Fibroblast of villous mesenchyme (primary cell): ENCODE measurements at regions not wholly inside any gene's neighbourhood (a gene's known extent, or its start where the extent isn't known, plus 50 kb on each side); places are given as distances from the start of the nearest gene placed in this dataset.
A peak's percentile ranks its signal among the peaks of the same experiment; 100 is the strongest.
"Not testable (repeated sequence)": the region's sequence is repeated elsewhere in the genome, so short reads cannot be mapped to it uniquely, and the experiment has no call there.

Experiments
- DNase-seq: peaks from one replicate; pipeline ENCODE4 v3.0.0-alpha.2; 2010; ENCODE audit warnings: low read depth
- H3K4me3 ChIP-seq: 2 replicates; pipeline ENCODE4 v1.5.1; 2011; ENCODE audit warnings: low read depth, mild to moderate bottlenecking, low read length
- TF ChIP-seq, protein P1 (sequence below): IDR thresholded peaks from 2 replicates; pipeline ENCODE4 v1.5.1; 2012; ENCODE audit warnings: low read depth, mild to moderate bottlenecking, low read length; ENCODE audit not compliant: insufficient read depth

- no peak for DNase-seq
- TF ChIP-seq, protein P1, sequence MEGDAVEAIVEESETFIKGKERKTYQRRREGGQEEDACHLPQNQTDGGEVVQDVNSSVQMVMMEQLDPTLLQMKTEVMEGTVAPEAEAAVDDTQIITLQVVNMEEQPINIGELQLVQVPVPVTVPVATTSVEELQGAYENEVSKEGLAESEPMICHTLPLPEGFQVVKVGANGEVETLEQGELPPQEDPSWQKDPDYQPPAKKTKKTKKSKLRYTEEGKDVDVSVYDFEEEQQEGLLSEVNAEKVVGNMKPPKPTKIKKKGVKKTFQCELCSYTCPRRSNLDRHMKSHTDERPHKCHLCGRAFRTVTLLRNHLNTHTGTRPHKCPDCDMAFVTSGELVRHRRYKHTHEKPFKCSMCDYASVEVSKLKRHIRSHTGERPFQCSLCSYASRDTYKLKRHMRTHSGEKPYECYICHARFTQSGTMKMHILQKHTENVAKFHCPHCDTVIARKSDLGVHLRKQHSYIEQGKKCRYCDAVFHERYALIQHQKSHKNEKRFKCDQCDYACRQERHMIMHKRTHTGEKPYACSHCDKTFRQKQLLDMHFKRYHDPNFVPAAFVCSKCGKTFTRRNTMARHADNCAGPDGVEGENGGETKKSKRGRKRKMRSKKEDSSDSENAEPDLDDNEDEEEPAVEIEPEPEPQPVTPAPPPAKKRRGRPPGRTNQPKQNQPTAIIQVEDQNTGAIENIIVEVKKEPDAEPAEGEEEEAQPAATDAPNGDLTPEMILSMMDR, result no peak
- H3K4me3 ChIP-seq, result no peak overlapping the region
These were observed 844.0 kb downstream of the DIPK2A start for GRCh38 chr3:144815655-144816054.

DNA sequence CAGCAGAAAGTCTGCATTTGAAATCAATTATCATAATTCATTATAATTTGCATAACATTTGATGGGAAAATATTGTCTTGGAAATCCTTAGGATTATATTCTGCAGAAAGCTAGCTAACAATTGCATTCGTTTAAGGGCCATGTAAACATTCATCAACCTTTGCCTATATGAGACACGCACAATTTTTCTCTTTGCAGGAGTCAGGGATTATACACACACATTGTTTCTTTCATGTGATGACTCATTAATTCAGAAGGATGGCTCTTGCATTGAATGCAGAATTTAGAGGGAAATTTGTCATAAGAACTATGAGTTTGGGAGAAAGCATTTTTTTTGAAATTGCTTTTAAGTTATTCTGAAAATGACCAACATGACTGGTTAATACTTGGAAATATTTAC, 844.7 kb downstream of the DIPK2A start:
- no peak for DNase-seq
- no peak overlapping the region for H3K4me3 ChIP-seq
- TF ChIP-seq, protein P1, result no peak

DNA sequence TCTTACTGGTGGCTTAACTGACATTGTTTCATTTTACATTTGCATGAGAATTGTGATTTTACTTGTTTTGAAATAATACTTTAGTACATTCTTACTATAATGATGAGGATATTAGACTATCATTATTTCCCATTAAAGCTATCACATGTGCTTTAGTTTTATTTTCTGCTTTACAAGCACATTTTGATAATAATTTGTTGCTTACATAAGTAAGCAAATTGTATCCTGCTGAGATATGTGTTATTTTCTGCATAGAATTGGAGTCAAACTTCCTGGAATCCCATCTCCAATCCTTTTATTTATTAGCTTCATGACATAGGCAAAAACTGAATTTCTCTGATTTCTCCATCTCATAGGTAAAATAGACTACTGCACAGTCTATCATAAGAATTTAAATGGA, 847.4 kb downstream of the DIPK2A start:
- no peak for DNase-seq
- TF ChIP-seq, protein P1, result no peak
- H3K4me3 ChIP-seq, result no peak overlapping the region

- not testable (repeated sequence) for H3K4me3 ChIP-seq, DNase-seq
These were observed 848.6 kb downstream of the DIPK2A start for GRCh38 chr3:144820232-144820631.

DNA sequence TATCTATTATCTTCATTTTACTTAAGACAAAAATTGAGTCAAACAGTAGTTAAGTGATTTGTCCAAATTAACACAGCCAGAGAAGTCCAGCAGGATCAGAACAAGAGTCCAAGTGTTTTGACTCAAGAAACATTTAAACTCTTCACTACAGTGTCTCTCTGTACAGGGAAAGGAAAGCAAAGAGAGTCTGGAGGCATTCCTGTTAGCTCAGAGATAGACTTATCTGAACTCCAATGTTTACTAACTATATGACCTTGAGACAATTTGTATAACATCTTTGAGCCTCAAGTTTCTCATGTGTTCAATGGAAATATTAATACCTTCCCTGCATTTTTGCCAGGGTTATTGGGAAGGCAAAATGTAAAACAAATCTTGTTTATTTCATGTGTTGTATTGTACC, 849.1 kb downstream of the DIPK2A start:
- DNase-seq, result no peak
- TF ChIP-seq, protein P1, result no peak
- no peak overlapping the region for H3K4me3 ChIP-seq

DNA sequence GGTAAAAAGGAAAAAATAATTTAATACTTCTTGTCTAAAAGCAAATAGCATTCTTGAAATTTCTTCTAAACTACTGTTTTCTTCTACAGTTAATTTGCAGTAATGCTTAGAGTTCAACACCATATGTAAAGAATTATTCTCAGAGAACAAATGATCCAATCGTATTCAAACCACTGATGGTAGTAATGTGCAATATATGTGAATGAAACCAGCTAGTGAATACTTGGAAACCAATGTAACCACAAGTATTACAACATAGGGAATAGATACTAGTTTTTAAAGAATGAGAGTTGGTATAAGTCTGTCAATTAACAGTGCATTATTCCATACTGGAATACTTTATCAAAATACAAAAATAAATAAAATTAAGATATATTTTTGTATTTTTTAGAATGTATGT, 850.0 kb downstream of the DIPK2A start:
- no peak overlapping the region for H3K4me3 ChIP-seq
- peak; percentile 43 for DNase-seq
- TF ChIP-seq, protein P1, result no peak

DNA sequence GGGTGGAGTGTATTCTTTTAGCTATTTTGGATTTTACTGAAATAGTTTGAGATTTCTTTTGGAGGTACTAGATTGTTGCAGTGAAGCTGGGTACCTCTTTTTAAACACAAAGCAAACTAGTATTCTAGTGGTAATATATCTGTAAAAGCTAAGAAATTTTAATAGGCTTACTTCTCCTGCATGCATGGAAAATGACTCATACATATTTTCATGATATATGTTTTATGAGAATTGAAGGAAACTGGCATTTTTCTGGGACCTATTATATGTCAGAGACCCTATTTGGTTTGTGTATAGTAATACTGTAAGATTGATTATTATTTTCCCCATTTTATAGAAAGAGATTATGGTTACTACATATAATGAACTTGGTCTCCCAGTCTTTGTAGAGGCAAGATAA, 851.0 kb downstream of the DIPK2A start:
- TF ChIP-seq, protein P1, result no peak
- peak; percentile 10 for DNase-seq
- H3K4me3 ChIP-seq, result no peak overlapping the region
